HepG2 (cell line): ENCODE measurements at regions not wholly inside any gene's neighbourhood (a gene's known extent, or its start where the extent isn't known, plus 50 kb on each side); places are given as distances from the start of the nearest gene placed in this dataset.

Source experiments
- ARNT ChIP-seq: fragments of 450-650 bp; IDR thresholded peaks from 2 replicates; pipeline ENCODE4 v1.6.1; 2017
- EEA1 ChIP-seq: sonication (generic); formaldehyde crosslinking; IDR thresholded peaks from 2 replicates; pipeline ENCODE4 v1.5.1; 2020; ENCODE audit warnings: mild to moderate bottlenecking, missing genetic modification reagents, borderline replicate concordance
- GATAD2A ChIP-seq: IDR thresholded peaks from 2 replicates; pipeline ENCODE4 v1.6.1; 2016
- KLF12 ChIP-seq: sonication (generic); formaldehyde crosslinking; IDR thresholded peaks from 2 replicates; pipeline ENCODE4 v1.4.0; 2020; ENCODE audit warnings: missing genetic modification reagents, borderline replicate concordance
- MLLT10 ChIP-seq: sonication (generic); formaldehyde crosslinking; IDR thresholded peaks from 2 replicates; pipeline ENCODE4 v1.4.0; 2020; ENCODE audit warnings: missing genetic modification reagents
- MTERF4 ChIP-seq: sonication (generic); formaldehyde crosslinking; IDR thresholded peaks from 2 replicates; pipeline ENCODE4 v1.8.0; 2023; ENCODE audit warnings: mild to moderate bottlenecking, missing genetic modification reagents
- NR2C2 ChIP-seq: sonication (generic); formaldehyde crosslinking; IDR thresholded peaks from 2 replicates; pipeline ENCODE4 v1.4.0; 2020; ENCODE audit warnings: missing genetic modification reagents, mild to moderate bottlenecking, moderate library complexity, borderline replicate concordance
- SMARCE1 ChIP-seq: fragments of 450-650 bp; IDR thresholded peaks from 2 replicates; pipeline ENCODE4 v1.6.1; 2017; ENCODE audit warnings: borderline replicate concordance
- ZBED4 ChIP-seq: sonication (generic); formaldehyde crosslinking; IDR thresholded peaks from 2 replicates; pipeline ENCODE4 v1.4.0; 2020; ENCODE audit warnings: missing genetic modification reagents, borderline replicate concordance
- ZNF124 ChIP-seq: sonication (generic); formaldehyde crosslinking; IDR thresholded peaks from 2 replicates; pipeline ENCODE4 v1.4.0; 2020; ENCODE audit warnings: missing genetic modification reagents
- ZNF543 ChIP-seq: sonication (generic); formaldehyde crosslinking; IDR thresholded peaks from 2 replicates; pipeline ENCODE4 v1.4.0; 2020; ENCODE audit warnings: mild to moderate bottlenecking, missing genetic modification reagents
- ZNF609 ChIP-seq: sonication (generic); formaldehyde crosslinking; IDR thresholded peaks from 2 replicates; pipeline ENCODE4 v1.4.0; 2020; ENCODE audit warnings: mild to moderate bottlenecking, missing genetic modification reagents, borderline replicate concordance
- ZNF761 ChIP-seq: sonication (generic); formaldehyde crosslinking; conservative IDR thresholded peaks from 2 replicates; pipeline ENCODE4 v1.4.0; 2020; ENCODE audit warnings: mild to moderate bottlenecking, missing genetic modification reagents
- ZNF777 ChIP-seq: sonication (generic); formaldehyde crosslinking; IDR thresholded peaks from 2 replicates; pipeline ENCODE4 v1.4.0; 2020; ENCODE audit warnings: missing genetic modification reagents
- ZSCAN31 ChIP-seq: sonication (generic); formaldehyde crosslinking; IDR thresholded peaks from 2 replicates; pipeline ENCODE4 v1.5.0; 2020; ENCODE audit warnings: low read depth, mild to moderate bottlenecking, missing genetic modification reagents

- TF ChIP-seq ZNF543 (no peak), ZNF609 (no peak), ZNF761 (CRISPR knock-in tag) (0 out of 2 replicates have a peak, but pooled peaks have one; percentile 60), GATAD2A (CRISPR knock-in tag) (peak; percentile 75), ZBED4 (CRISPR knock-in tag) (no peak), NR2C2 (CRISPR knock-in tag) (0 out of 2 replicates have a peak, but pooled peaks have one; percentile 38), EEA1 (CRISPR knock-in tag) (no peak), ZNF777 (no peak), ZSCAN31 (CRISPR knock-in tag) (0 out of 2 replicates have a peak, but pooled peaks have one; percentile 49), ARNT (no peak), KLF12 (CRISPR knock-in tag) (no peak), ZNF124 (peak; percentile 56; the same call in 1 of the 2 replicates), MLLT10 (no peak), SMARCE1 (no peak), MTERF4 (CRISPR knock-in tag) (no peak)
These were observed 81.0 kb downstream of the GPX5 start (continued) for GRCh38 chr6:28606424-28607391.
